ENCODE measurements at regions not wholly inside any gene's neighbourhood (a gene's known extent, or its start where the extent isn't known, plus 50 kb on each side); places are given as distances from the start of the nearest gene placed in this dataset.
"Not testable (repeated sequence)": the region's sequence is repeated elsewhere in the genome, so short reads cannot be mapped to it uniquely, and the experiment has no call there.

DNA sequence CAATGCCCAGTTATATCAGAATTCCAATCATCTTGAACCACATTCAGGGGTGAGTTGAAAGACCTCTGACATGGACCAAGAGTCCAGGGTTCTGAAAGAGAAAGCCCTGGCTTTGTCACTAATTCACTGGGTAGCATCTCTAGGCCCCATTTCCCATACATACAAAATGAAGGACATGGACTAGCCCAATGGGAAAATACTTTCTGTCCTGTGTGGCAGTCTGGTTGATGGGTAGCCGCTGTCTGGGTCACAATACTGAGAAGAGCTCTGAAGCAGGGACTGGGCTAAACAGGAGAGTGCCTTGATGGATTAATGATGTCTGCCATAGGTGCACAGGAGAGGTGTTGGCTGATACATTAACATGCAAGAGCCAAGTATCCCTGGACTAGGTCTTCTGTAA lies 214.3 kb downstream of the RAB11FIP4 start:
- H3K27me3 ChIP-seq (ENCODE audit: control insufficient read depth, insufficient read depth, low read length), result no peaks in the 10 kb centered on the region
- no peaks in the 10 kb centered on the region for H3K36me3 ChIP-seq (ENCODE audit: control insufficient read depth, insufficient read depth, low read length)
- DNase-seq, result no peak
- H3K27ac ChIP-seq (ENCODE audit: low read length), result no peak overlapping the region
- H3K9me3 ChIP-seq (replicated peaks; ENCODE audit: control insufficient read depth, low read depth, low read length), result no peaks in the 10 kb centered on the region
- WGBS (ENCODE audit: insufficient coverage), result 100% methylated on average over 1 of the region's 1 CpG
- H3K4me3 ChIP-seq (ENCODE audit: low read length), result no peak overlapping the region
- no peaks in the 10 kb centered on the region for H3K4me1 ChIP-seq (ENCODE audit: control insufficient read depth, insufficient read depth, low read length)

- DNase-seq, result no peak
- no peaks in the 10 kb centered on the region for H3K27me3 ChIP-seq (ENCODE audit: control insufficient read depth, insufficient read depth, low read length)
- H3K4me3 ChIP-seq (ENCODE audit: low read length), result no peak overlapping the region
- H3K9me3 ChIP-seq (replicated peaks; ENCODE audit: control insufficient read depth, low read depth, low read length), result no peaks in the 10 kb centered on the region
- no peak overlapping the region for H3K27ac ChIP-seq (ENCODE audit: low read length)
- no peaks in the 10 kb centered on the region for H3K4me1 ChIP-seq (ENCODE audit: control insufficient read depth, insufficient read depth, low read length)
- WGBS (ENCODE audit: insufficient coverage), result no CpG with 5 or more reads among the region's 5 CpGs
- H3K36me3 ChIP-seq (ENCODE audit: control insufficient read depth, insufficient read depth, low read length), result no peaks in the 10 kb centered on the region
Measured at GRCh38 chr17:31604936-31605335, 213.5 kb downstream of the RAB11FIP4 start.

DNA sequence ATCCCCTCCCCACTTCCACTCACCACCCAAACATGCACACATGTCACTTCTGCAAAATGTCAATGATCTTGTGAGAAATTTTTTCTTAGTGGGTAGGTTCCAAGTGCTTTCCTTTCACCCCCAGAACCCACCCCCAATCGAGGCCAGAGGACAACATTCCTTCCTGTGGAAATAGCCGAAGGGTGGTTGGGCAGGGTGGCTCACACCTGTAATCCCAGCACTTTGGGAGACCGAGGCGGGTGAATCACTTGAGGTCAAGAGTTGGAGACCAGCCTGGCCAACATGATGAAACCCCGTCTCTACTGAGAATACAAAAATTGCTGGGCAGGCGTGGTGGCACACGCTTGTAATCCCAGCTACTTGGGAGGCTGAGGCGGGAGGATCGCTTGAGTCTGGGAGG lies 208.7 kb downstream of the RAB11FIP4 start:
- WGBS (ENCODE audit: insufficient coverage), result 90% methylated on average over 8 of the region's 9 CpGs
- peaks cover 21% of the 10 kb centered on the region for H3K4me1 ChIP-seq (ENCODE audit: control insufficient read depth, insufficient read depth, low read length)

DNA sequence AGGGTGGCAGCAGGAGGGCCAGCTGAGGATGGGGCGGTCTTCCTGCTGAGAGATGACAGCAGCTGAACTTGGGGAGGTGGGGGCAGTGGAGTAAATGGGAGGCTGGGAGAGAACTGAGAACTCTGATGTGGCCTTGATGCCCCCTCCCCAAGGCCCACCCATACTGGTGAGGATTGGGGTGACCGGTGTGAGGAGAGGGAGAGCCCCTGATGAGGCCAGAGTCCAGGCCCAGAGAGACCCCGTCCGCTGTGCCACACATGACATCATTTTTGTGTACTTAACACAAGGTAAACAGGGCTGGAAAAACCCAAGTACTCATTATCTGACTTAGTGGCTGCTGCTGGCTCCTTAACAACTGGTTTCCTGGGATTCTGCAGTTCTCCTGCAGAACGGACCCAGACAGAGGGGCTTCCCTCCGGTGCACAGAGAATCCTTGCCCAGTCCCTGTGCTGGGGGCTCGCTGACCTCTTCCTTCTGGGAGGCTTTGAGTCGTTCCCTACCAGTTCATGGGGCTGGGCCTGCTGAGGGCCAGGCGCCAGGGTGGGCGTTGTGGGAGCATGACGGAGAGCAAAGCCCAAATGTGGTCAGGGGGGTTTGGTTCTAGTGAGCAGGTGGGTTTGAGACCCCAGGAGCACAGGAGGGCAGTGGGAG lies 207.6 kb downstream of the RAB11FIP4 start:
- no peaks in the 10 kb centered on the region for H3K36me3 ChIP-seq (ENCODE audit: control insufficient read depth, insufficient read depth, low read length)
- no peaks in the 10 kb centered on the region for H3K9me3 ChIP-seq (replicated peaks; ENCODE audit: control insufficient read depth, low read depth, low read length)
- DNase-seq, result no peak
- no peaks in the 10 kb centered on the region for H3K27me3 ChIP-seq (ENCODE audit: control insufficient read depth, insufficient read depth, low read length)
- H3K4me1 ChIP-seq (ENCODE audit: control insufficient read depth, insufficient read depth, low read length), result peaks cover 26% of the 10 kb centered on the region
- H3K4me3 ChIP-seq (ENCODE audit: low read length), result no peak overlapping the region
- no peak overlapping the region for H3K27ac ChIP-seq (ENCODE audit: low read length)
- WGBS (ENCODE audit: insufficient coverage), result 71% methylated on average over 8 of the region's 11 CpGs

More for the DNA sequence above, 208.7 kb downstream of the RAB11FIP4 start:
- not testable (repeated sequence) for DNase-seq; H3K36me3 ChIP-seq (ENCODE audit: control insufficient read depth, insufficient read depth, low read length); H3K4me3 ChIP-seq (ENCODE audit: low read length); H3K9me3 ChIP-seq (replicated peaks; ENCODE audit: control insufficient read depth, low read depth, low read length); H3K27me3 ChIP-seq (ENCODE audit: control insufficient read depth, insufficient read depth, low read length); H3K27ac ChIP-seq (ENCODE audit: low read length)

- no peak overlapping the region for H3K27ac ChIP-seq (ENCODE audit: low read length)
- no peaks in the 10 kb centered on the region for H3K36me3 ChIP-seq (ENCODE audit: control insufficient read depth, insufficient read depth, low read length)
- no peak overlapping the region for H3K4me3 ChIP-seq (ENCODE audit: low read length)
- H3K4me1 ChIP-seq (ENCODE audit: control insufficient read depth, insufficient read depth, low read length), result peaks cover 32% of the 10 kb centered on the region
- 47% methylated on average over 4 of the region's 4 CpGs for WGBS (ENCODE audit: insufficient coverage)
- DNase-seq, result no peak
- no peaks in the 10 kb centered on the region for H3K27me3 ChIP-seq (ENCODE audit: control insufficient read depth, insufficient read depth, low read length)
- H3K9me3 ChIP-seq (replicated peaks; ENCODE audit: control insufficient read depth, low read depth, low read length), result no peaks in the 10 kb centered on the region
Measured at GRCh38 chr17:31598399-31598782, 206.9 kb downstream of the RAB11FIP4 start.

- no peaks in the 10 kb centered on the region for H3K36me3 ChIP-seq (ENCODE audit: control insufficient read depth, insufficient read depth, low read length)
- no peaks in the 10 kb centered on the region for H3K27me3 ChIP-seq (ENCODE audit: control insufficient read depth, insufficient read depth, low read length)
- H3K4me3 ChIP-seq (ENCODE audit: low read length), result no peak overlapping the region
- WGBS (ENCODE audit: insufficient coverage), result 96% methylated on average over 7 of the region's 10 CpGs
- H3K4me1 ChIP-seq (ENCODE audit: control insufficient read depth, insufficient read depth, low read length), result peaks cover 36% of the 10 kb centered on the region
- H3K27ac ChIP-seq (ENCODE audit: low read length), result no peak overlapping the region
- H3K9me3 ChIP-seq (replicated peaks; ENCODE audit: control insufficient read depth, low read depth, low read length), result no peaks in the 10 kb centered on the region
- DNase-seq, result no peak
Measured at GRCh38 chr17:31597646-31598398, 206.3 kb downstream of the RAB11FIP4 start.

- Histone ChIP-seq H3K4me1 (ENCODE audit: control insufficient read depth, insufficient read depth, low read length) (peaks cover 36% of the 10 kb centered on the region), H3K36me3 (ENCODE audit: control insufficient read depth, insufficient read depth, low read length) (no peaks in the 10 kb centered on the region), H3K27ac (ENCODE audit: low read length) (peak overlapping the region; percentile 82), H3K9me3 (replicated peaks; ENCODE audit: control insufficient read depth, low read depth, low read length) (no peaks in the 10 kb centered on the region), H3K27me3 (ENCODE audit: control insufficient read depth, insufficient read depth, low read length) (no peaks in the 10 kb centered on the region), H3K4me3 (ENCODE audit: low read length) (no peak overlapping the region)
- 43% methylated on average over 13 of the region's 16 CpGs for whole genome bisulfite sequencing (ENCODE audit: insufficient coverage)
- peak; percentile 85 for DNase-seq
Measured at GRCh38 chr17:31596382-31597323, 205.2 kb downstream of the RAB11FIP4 start.

- peak overlapping the region; percentile 82 for H3K27ac ChIP-seq (ENCODE audit: low read length)
- H3K36me3 ChIP-seq (ENCODE audit: control insufficient read depth, insufficient read depth, low read length), result no peaks in the 10 kb centered on the region
- no peaks in the 10 kb centered on the region for H3K9me3 ChIP-seq (replicated peaks; ENCODE audit: control insufficient read depth, low read depth, low read length)
- H3K4me3 ChIP-seq (ENCODE audit: low read length), result no peak overlapping the region
- H3K27me3 ChIP-seq (ENCODE audit: control insufficient read depth, insufficient read depth, low read length), result no peaks in the 10 kb centered on the region
- peaks cover 36% of the 10 kb centered on the region for H3K4me1 ChIP-seq (ENCODE audit: control insufficient read depth, insufficient read depth, low read length)
- 45% methylated on average over 3 of the region's 10 CpGs for WGBS (ENCODE audit: insufficient coverage)
- no peak for DNase-seq
Measured at GRCh38 chr17:31595666-31596381, 204.3 kb downstream of the RAB11FIP4 start.

- DNase-seq, result no peak
- H3K4me3 ChIP-seq (ENCODE audit: low read length), result no peak overlapping the region
- H3K27me3 ChIP-seq (ENCODE audit: control insufficient read depth, insufficient read depth, low read length), result no peaks in the 10 kb centered on the region
- H3K4me1 ChIP-seq (ENCODE audit: control insufficient read depth, insufficient read depth, low read length), result peaks cover 36% of the 10 kb centered on the region
- H3K9me3 ChIP-seq (replicated peaks; ENCODE audit: control insufficient read depth, low read depth, low read length), result no peaks in the 10 kb centered on the region
- no peaks in the 10 kb centered on the region for H3K36me3 ChIP-seq (ENCODE audit: control insufficient read depth, insufficient read depth, low read length)
- 40% methylated on average over 1 of the region's 2 CpGs for WGBS (ENCODE audit: insufficient coverage)
- H3K27ac ChIP-seq (ENCODE audit: low read length), result no peak overlapping the region
Measured at GRCh38 chr17:31595076-31595475, 203.6 kb downstream of the RAB11FIP4 start.
